Tibial nerve (tissue), 3 donors: ENCODE measurements at regions not wholly inside any gene's neighbourhood (a gene's known extent, or its start where the extent isn't known, plus 50 kb on each side); places are given as distances from the start of the nearest gene placed in this dataset.

ENCODE experiments used
- POLR2A ChIP-seq, 2 donors: fragments of 450-650 bp; IDR thresholded peaks; one replicate each; pipeline ENCODE4 v1.6.1; 2017; ENCODE audit warnings: antibody characterized with exemption in 2 of 2, mild to moderate bottlenecking in 2 of 2, moderate library complexity in 2 of 2
- TF ChIP-seq, protein P1 (sequence below), 5 experiments: fragments of 200-600 bp in 3 of 5; fragments of 450-650 bp in 2 of 5; sonication (generic) in 3 of 5; IDR thresholded peaks; one replicate each; pipeline ENCODE4 v1.5.1; 2016 to 2019; ENCODE audit warnings: antibody characterized with exemption in 5 of 5, mild to moderate bottlenecking in 3 of 5, moderate library complexity in 2 of 5

DNA sequence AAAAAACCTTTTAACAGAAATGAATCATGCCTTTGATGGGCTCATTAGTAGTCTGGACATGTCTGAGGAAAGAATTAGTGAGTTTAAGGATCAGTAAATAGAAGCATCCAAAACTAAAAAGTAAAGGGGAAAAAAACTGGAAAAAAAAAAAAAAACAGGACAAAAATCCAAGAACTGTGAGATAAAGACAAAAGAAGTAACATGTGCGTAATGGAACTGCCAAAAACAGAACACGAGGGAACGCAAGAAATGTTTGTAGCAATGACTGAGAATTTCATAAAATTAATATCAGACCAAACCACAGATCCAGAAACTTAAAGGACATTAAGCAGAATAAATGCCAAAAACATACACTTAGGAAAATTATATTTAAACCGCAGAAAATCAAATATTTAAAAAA lies 77.4 kb downstream of the MS4A13 start:
- TF ChIP-seq, protein P1, sequence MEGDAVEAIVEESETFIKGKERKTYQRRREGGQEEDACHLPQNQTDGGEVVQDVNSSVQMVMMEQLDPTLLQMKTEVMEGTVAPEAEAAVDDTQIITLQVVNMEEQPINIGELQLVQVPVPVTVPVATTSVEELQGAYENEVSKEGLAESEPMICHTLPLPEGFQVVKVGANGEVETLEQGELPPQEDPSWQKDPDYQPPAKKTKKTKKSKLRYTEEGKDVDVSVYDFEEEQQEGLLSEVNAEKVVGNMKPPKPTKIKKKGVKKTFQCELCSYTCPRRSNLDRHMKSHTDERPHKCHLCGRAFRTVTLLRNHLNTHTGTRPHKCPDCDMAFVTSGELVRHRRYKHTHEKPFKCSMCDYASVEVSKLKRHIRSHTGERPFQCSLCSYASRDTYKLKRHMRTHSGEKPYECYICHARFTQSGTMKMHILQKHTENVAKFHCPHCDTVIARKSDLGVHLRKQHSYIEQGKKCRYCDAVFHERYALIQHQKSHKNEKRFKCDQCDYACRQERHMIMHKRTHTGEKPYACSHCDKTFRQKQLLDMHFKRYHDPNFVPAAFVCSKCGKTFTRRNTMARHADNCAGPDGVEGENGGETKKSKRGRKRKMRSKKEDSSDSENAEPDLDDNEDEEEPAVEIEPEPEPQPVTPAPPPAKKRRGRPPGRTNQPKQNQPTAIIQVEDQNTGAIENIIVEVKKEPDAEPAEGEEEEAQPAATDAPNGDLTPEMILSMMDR (IDR thresholded peaks at IDR 0.05), result no peak
- TF ChIP-seq POLR2A (IDR thresholded peaks at IDR 0.05), result no peak
